Mesendoderm (in vitro differentiated cells): ENCODE measurements at regions not wholly inside any gene's neighbourhood (a gene's known extent, or its start where the extent isn't known, plus 50 kb on each side); places are given as distances from the start of the nearest gene placed in this dataset.

ENCODE experiments used
- DNase-seq: peaks from one replicate; pipeline ENCODE4 v3.0.0; 2013
- H2AK5ac ChIP-seq: 2 replicates; pipeline ENCODE4 v1.6.1; 2013; ENCODE audit warnings: low read length, inconsistent platforms
- H2BK120ac ChIP-seq: 2 replicates; pipeline ENCODE4 v1.6.1; 2013; ENCODE audit warnings: low read depth, mild to moderate bottlenecking, low read length, moderate library complexity, mixed read lengths
- H2BK15ac ChIP-seq: replicated peaks from 2 replicates; pipeline ENCODE4 v1.6.1; 2013; ENCODE audit warnings: low read depth, mild to moderate bottlenecking, moderate library complexity
- H2BK5ac ChIP-seq: 2 replicates; pipeline ENCODE4 v1.6.1; 2013; ENCODE audit warnings: low read length, inconsistent platforms
- H3K18ac ChIP-seq: 2 replicates; pipeline ENCODE4 v1.6.1; 2013; ENCODE audit warnings: mild to moderate bottlenecking, low read length, mixed read lengths
- H3K23ac ChIP-seq: one replicate; pipeline ENCODE4 v1.6.1; 2013; ENCODE audit warnings: low read length
- H3K27ac ChIP-seq: 2 replicates; pipeline ENCODE4 v1.5.1; 2013; ENCODE audit warnings: low read depth, mild to moderate bottlenecking, inconsistent platforms, low read length, moderate library complexity
- H3K27me3 ChIP-seq: 2 replicates; pipeline ENCODE4 v1.6.1; 2013; ENCODE audit warnings: low read length, control low read depth, mild to moderate bottlenecking, inconsistent platforms; ENCODE audit not compliant: insufficient read depth, poor library complexity
- H3K36me3 ChIP-seq: 2 replicates; pipeline ENCODE4 v1.6.1; 2013; ENCODE audit warnings: low read length, inconsistent platforms; ENCODE audit not compliant: control insufficient read depth, insufficient read depth
- H3K4ac ChIP-seq: one replicate; pipeline ENCODE4 v1.6.1; 2013; ENCODE audit warnings: low read depth, mild to moderate bottlenecking, low read length, moderate library complexity
- H3K4me1 ChIP-seq: 2 replicates; pipeline ENCODE4 v1.6.1; 2013; ENCODE audit warnings: low read depth, low read length, inconsistent platforms; ENCODE audit not compliant: control insufficient read depth
- H3K4me2 ChIP-seq: 2 replicates; pipeline ENCODE4 v1.6.1; 2013; ENCODE audit warnings: low read length
- H3K4me3 ChIP-seq: 2 replicates; pipeline ENCODE4 v1.5.1; 2013; ENCODE audit warnings: mild to moderate bottlenecking, low read length
- H3K56ac ChIP-seq: one replicate; pipeline ENCODE4 v1.6.1; 2013; ENCODE audit warnings: low read length
- H3K79me1 ChIP-seq: 2 replicates; pipeline ENCODE4 v1.6.1; 2013; ENCODE audit warnings: low read length, inconsistent platforms
- H3K79me2 ChIP-seq: 2 replicates; pipeline ENCODE4 v1.6.1; 2013; ENCODE audit warnings: mild to moderate bottlenecking, low read length; ENCODE audit not compliant: control insufficient read depth, insufficient read depth
- H3K9ac ChIP-seq: 2 replicates; pipeline ENCODE4 v1.6.1; 2013; ENCODE audit warnings: low read length, inconsistent platforms
- H4K5ac ChIP-seq: one replicate; pipeline ENCODE4 v1.6.1; 2013; ENCODE audit warnings: low read length
- H4K8ac ChIP-seq: one replicate; pipeline ENCODE4 v1.6.1; 2013; ENCODE audit warnings: low read depth, mild to moderate bottlenecking, control low read depth, low read length, moderate library complexity
- whole genome bisulfite sequencing: extraction: QIAGEN DNeasy Blood & Tissue Kit; methylation state at CpG from one replicate; pipeline ENCODE4 v1.1.7; 2013; ENCODE audit warnings: low lambda C conversion rate, missing lambda C conversion rate; ENCODE audit not compliant: insufficient coverage; ENCODE audit errors: extremely low coverage; 5-methylcytosine and 5-hydroxymethylcytosine counted together

DNA sequence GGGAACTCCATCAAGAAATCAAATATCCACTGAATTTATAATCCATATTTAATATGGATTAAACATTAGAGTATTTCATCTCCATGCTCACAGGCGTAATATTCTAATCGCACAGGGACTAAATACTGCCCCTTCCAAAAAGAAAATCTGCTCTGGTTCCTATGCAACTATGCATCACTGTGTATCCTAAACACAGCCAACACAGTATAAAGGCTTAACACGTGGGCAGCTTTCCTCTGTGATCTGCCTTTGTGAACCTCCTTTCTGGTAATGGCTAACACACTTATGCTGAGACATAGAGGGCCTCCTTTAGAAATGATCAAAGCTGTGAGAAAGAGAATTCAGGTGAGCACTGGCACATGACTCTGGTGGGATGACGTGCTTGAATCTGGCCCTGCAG is 110.2 kb downstream of the RAB11FIP2 start:
- no CpG with 5 or more reads among the region's 4 CpGs for WGBS
- no peaks in the 10 kb centered on the region for H3K4me1 ChIP-seq

DNA sequence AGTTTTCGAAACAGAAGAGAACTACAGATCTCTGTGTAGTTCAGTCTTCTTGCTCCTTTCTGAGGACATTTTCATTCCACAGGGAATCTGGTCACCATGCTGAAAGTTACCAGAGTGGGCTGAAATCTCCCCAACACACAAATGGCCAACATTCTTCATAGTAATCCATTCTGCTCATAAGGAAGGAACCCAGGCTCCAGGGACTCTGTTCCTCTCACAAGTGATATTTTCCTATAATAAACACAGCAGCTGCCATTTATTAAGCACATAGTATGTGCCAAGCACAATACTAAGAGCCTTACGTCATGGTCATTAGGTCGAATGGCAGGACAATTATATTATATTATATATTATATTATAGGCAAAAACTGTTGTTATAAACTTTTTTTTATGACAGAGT is 109.8 kb downstream of the RAB11FIP2 start:
- H3K4me3 ChIP-seq = no peak overlapping the region
- H3K9ac ChIP-seq = no peak overlapping the region
- no peak for DNase-seq
- no peak overlapping the region for H3K56ac ChIP-seq
- H3K23ac ChIP-seq = no peak overlapping the region
- no peak overlapping the region for H4K5ac ChIP-seq
- no peaks in the 10 kb centered on the region for H3K4me1 ChIP-seq
- no peaks in the 10 kb centered on the region for H3K36me3 ChIP-seq
- WGBS = no CpG with 5 or more reads among the region's 3 CpGs
- no peak overlapping the region for H3K18ac ChIP-seq
- H2AK5ac ChIP-seq = no peak overlapping the region
- H2BK15ac ChIP-seq = no peak overlapping the region
- no peak overlapping the region for H3K27ac ChIP-seq
- H3K27me3 ChIP-seq = no peaks in the 10 kb centered on the region
- no peaks in the 10 kb centered on the region for H3K79me1 ChIP-seq
- H2BK120ac ChIP-seq = no peak overlapping the region
- H4K8ac ChIP-seq = no peak overlapping the region
- no peak overlapping the region for H2BK5ac ChIP-seq
- H3K4me2 ChIP-seq = no peak overlapping the region
- H3K79me2 ChIP-seq = no peaks in the 10 kb centered on the region
- H3K4ac ChIP-seq = no peak overlapping the region

More for the DNA sequence above, 110.2 kb downstream of the RAB11FIP2 start:
- H4K5ac ChIP-seq = no peak overlapping the region
- H3K4ac ChIP-seq = no peak overlapping the region
- DNase-seq = no peak
- no peak overlapping the region for H3K18ac ChIP-seq
- no peak overlapping the region for H2BK5ac ChIP-seq
- H3K23ac ChIP-seq = no peak overlapping the region
- H3K27ac ChIP-seq = no peak overlapping the region
- no peak overlapping the region for H4K8ac ChIP-seq
- H3K9ac ChIP-seq = no peak overlapping the region
- no peak overlapping the region for H2BK120ac ChIP-seq
- H3K79me2 ChIP-seq = no peaks in the 10 kb centered on the region
- H2BK15ac ChIP-seq = no peak overlapping the region
- H3K79me1 ChIP-seq = no peaks in the 10 kb centered on the region
- H3K4me2 ChIP-seq = no peak overlapping the region
- H3K27me3 ChIP-seq = no peaks in the 10 kb centered on the region
- no peak overlapping the region for H3K56ac ChIP-seq
- H3K4me3 ChIP-seq = no peak overlapping the region
- no peak overlapping the region for H2AK5ac ChIP-seq
- no peaks in the 10 kb centered on the region for H3K36me3 ChIP-seq

DNA sequence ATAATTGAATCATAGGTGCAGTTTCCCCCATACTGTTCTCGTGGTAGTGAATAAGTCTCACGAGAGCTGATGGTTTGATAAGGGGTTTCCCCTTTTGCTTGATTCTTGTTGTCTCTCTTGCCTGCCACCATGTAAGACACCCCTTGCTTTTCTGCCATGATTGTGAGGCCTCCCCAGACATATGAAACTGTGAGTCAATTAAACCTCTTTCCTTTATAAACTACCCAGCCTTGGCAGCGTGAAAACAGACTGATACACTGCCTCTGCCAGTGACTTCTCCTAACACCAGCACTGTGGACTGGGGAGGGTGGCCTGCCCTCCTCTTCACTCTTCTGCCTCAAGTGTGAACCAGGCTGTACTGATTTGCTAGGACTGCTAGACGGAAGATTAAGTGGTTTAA is 108.6 kb downstream of the RAB11FIP2 start:
- H3K18ac ChIP-seq = no peak overlapping the region
- no peak overlapping the region for H2BK120ac ChIP-seq
- no CpG with 5 or more reads among the region's 4 CpGs for WGBS
- no peak overlapping the region for H2BK15ac ChIP-seq
- no peak overlapping the region for H3K56ac ChIP-seq
- no peak overlapping the region for H3K9ac ChIP-seq
- no peaks in the 10 kb centered on the region for H3K4me1 ChIP-seq
- no peak overlapping the region for H3K27ac ChIP-seq
- H2AK5ac ChIP-seq = no peak overlapping the region
- H2BK5ac ChIP-seq = no peak overlapping the region
- no peak overlapping the region for H4K5ac ChIP-seq
- no peaks in the 10 kb centered on the region for H3K79me2 ChIP-seq
- H3K36me3 ChIP-seq = no peaks in the 10 kb centered on the region
- no peak overlapping the region for H4K8ac ChIP-seq
- H3K4me3 ChIP-seq = no peak overlapping the region
- DNase-seq = no peak
- no peaks in the 10 kb centered on the region for H3K79me1 ChIP-seq
- H3K4me2 ChIP-seq = no peak overlapping the region
- no peaks in the 10 kb centered on the region for H3K27me3 ChIP-seq
- H3K4ac ChIP-seq = no peak overlapping the region
- H3K23ac ChIP-seq = no peak overlapping the region

DNA sequence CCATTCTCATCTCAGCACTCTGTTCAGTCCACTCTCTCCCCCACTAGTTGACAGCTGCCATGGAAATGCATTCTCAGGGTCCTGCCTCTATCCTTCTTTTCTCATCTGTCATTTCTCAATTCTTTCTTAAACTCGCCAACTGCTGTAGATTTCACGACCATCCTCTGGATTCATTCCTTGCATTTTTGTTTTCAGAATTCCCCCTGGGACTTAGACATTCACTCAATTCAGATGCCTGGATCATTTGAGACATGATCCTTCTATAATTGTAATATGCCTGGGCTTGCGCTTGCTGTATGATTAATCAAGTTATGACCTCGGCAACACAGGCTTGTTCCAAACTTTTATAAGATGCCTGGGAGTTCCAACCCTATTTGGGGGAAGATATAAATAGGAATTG is 104.5 kb downstream of the RAB11FIP2 start:
- H3K36me3 ChIP-seq = no peaks in the 10 kb centered on the region
- no peak for DNase-seq
- no peak overlapping the region for H3K18ac ChIP-seq
- H3K4me1 ChIP-seq = no peaks in the 10 kb centered on the region
- H3K23ac ChIP-seq = no peak overlapping the region
- H4K8ac ChIP-seq = no peak overlapping the region
- H3K4ac ChIP-seq = no peak overlapping the region
- no peaks in the 10 kb centered on the region for H3K27me3 ChIP-seq
- no peak overlapping the region for H3K56ac ChIP-seq
- no peaks in the 10 kb centered on the region for H3K79me1 ChIP-seq
- H4K5ac ChIP-seq = no peak overlapping the region
- no peak overlapping the region for H2BK15ac ChIP-seq
- H2BK5ac ChIP-seq = no peak overlapping the region
- no peak overlapping the region for H3K27ac ChIP-seq
- no CpG with 5 or more reads among the region's 4 CpGs for WGBS
- H3K79me2 ChIP-seq = no peaks in the 10 kb centered on the region
- no peak overlapping the region for H2AK5ac ChIP-seq
- no peak overlapping the region for H3K4me2 ChIP-seq
- no peak overlapping the region for H3K4me3 ChIP-seq
- H3K9ac ChIP-seq = no peak overlapping the region
- no peak overlapping the region for H2BK120ac ChIP-seq

DNA sequence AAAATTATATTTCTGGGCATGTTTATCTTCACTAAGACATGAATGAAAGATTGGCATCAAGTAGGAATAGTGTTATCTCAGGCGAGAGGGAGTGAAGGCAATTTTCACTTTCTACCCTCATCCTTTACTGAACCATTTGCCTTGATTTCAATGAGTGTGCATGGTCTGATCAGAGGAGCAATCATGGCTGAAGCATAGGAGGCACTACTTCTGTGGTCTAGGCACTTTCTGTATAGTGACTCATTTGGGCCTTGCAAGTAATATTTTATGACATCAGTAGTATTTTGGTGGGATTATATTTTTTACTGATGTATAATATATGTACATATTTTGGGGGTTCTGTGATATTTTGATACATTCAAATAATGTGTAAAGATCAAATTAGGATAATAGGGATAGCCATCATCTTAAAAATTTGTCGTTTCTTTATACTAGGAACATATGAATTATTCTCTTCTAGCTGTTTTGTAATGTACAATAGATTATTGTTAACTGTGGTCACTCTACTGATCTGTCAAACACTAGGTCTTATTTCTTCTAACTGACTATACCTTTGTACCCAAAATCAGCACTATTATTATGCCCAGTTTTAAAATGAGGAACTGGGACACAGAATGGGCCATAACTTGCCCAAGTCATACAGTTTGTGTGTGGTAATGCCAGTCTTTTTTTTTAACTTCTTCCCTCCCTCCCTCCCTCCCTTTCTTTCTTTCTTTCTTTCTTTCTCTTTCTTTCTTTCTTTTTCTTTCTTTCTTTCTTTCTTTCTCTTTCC is 101.9 kb downstream of the RAB11FIP2 start:
- Histone ChIP-seq H3K4me2 (no peak overlapping the region), H4K5ac (no peak overlapping the region), H3K79me1 (no peaks in the 10 kb centered on the region), H3K4me1 (no peaks in the 10 kb centered on the region), H3K56ac (no peak overlapping the region), H3K9ac (no peak overlapping the region), H3K79me2 (no peaks in the 10 kb centered on the region), H3K36me3 (no peaks in the 10 kb centered on the region), H3K27ac (no peak overlapping the region), H4K8ac (no peak overlapping the region), H3K4me3 (no peak overlapping the region), H2BK120ac (no peak overlapping the region), H2BK5ac (no peak overlapping the region), H2AK5ac (no peak overlapping the region), H2BK15ac (no peak overlapping the region), H3K18ac (no peak overlapping the region), H3K27me3 (no peaks in the 10 kb centered on the region), H3K4ac (no peak overlapping the region), H3K23ac (no peak overlapping the region)
- DNase-seq = no peak
- no CpG with 5 or more reads among the region's 2 CpGs for WGBS

DNA sequence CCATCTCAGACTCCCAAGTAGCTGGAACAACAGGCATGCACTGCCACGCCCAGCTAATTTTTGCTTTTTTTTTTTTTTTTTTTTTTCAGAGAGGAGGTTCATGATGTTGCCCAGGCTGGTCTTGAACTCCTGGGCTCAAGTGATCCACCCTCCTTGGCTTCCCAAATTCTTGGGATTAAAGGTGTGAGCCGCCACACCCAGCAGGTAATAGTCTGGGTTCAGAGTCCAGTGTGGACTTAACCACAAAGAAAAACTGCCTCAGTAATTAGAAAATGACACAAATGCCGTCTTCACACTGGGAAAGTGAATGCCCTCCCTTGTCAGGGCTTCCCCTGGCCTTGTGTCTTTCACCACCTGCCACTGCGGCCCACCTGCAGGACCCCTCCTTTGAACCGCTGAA is 101.1 kb downstream of the RAB11FIP2 start:
- Histone ChIP-seq H2BK5ac (no peak overlapping the region), H3K79me1 (no peaks in the 10 kb centered on the region), H3K36me3 (no peaks in the 10 kb centered on the region), H2BK15ac (no peak overlapping the region), H3K9ac (no peak overlapping the region), H3K56ac (no peak overlapping the region), H3K79me2 (no peaks in the 10 kb centered on the region), H4K8ac (no peak overlapping the region), H2AK5ac (no peak overlapping the region), H3K23ac (no peak overlapping the region), H3K4me3 (no peak overlapping the region), H3K18ac (no peak overlapping the region), H4K5ac (no peak overlapping the region), H3K27me3 (no peaks in the 10 kb centered on the region), H2BK120ac (no peak overlapping the region), H3K4me2 (no peak overlapping the region), H3K27ac (no peak overlapping the region), H3K4ac (no peak overlapping the region), H3K4me1 (no peaks in the 10 kb centered on the region)
- WGBS = no CpG with 5 or more reads among the region's 5 CpGs
- no peak for DNase-seq
